ENCODE measurements at regions not wholly inside any gene's neighbourhood (a gene's known extent, or its start where the extent isn't known, plus 50 kb on each side); places are given as distances from the start of the nearest gene placed in this dataset.

- no peak for TF ChIP-seq POLR2A (IDR thresholded peaks at IDR 0.05)
- TF ChIP-seq, protein P1, sequence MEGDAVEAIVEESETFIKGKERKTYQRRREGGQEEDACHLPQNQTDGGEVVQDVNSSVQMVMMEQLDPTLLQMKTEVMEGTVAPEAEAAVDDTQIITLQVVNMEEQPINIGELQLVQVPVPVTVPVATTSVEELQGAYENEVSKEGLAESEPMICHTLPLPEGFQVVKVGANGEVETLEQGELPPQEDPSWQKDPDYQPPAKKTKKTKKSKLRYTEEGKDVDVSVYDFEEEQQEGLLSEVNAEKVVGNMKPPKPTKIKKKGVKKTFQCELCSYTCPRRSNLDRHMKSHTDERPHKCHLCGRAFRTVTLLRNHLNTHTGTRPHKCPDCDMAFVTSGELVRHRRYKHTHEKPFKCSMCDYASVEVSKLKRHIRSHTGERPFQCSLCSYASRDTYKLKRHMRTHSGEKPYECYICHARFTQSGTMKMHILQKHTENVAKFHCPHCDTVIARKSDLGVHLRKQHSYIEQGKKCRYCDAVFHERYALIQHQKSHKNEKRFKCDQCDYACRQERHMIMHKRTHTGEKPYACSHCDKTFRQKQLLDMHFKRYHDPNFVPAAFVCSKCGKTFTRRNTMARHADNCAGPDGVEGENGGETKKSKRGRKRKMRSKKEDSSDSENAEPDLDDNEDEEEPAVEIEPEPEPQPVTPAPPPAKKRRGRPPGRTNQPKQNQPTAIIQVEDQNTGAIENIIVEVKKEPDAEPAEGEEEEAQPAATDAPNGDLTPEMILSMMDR (IDR thresholded peaks at IDR 0.05): no peak
Observed at GRCh38 chr1:143584508-143584907, 387.3 kb downstream of the FAM72C start.
